CD8-positive, alpha-beta memory T cell (primary cell): ENCODE measurements at regions not wholly inside any gene's neighbourhood (a gene's known extent, or its start where the extent isn't known, plus 50 kb on each side); places are given as distances from the start of the nearest gene placed in this dataset.

Experiments
- CTCF ChIA-PET: fragments of 350-600 bp; sonication (Branson Sonifier 250); formaldehyde crosslinking; loops from one replicate; lab custom pipeline; 2021; ENCODE audit warnings: antibody characterized with exemption; lab: Charles Lee
- POLR2A ChIA-PET: fragments of 350-600 bp; sonication (Branson Sonifier 250); formaldehyde crosslinking; loops from one replicate; lab custom pipeline; 2021; ENCODE audit warnings: antibody characterized with exemption; lab: Charles Lee
- DNase-seq, 5 donors: peaks; one replicate each; pipeline versions ENCODE4 v3.0.0 to v3.0.0-alpha.2; 2020 to 2022; ENCODE audit warnings: mixed read lengths in 1 of 5
- H3K27ac ChIP-seq: one replicate; pipeline ENCODE4 v1.7.0; 2013; ENCODE audit warnings: low read depth, mild to moderate bottlenecking, low read length, moderate library complexity
- H3K27me3 ChIP-seq: 2 replicates; pipeline ENCODE4 v1.7.0; 2013; ENCODE audit warnings: low read length, mild to moderate bottlenecking; ENCODE audit not compliant: insufficient read depth, poor library complexity, severe bottlenecking
- H3K36me3 ChIP-seq: 2 replicates; pipeline ENCODE4 v1.7.0; 2013; ENCODE audit warnings: mild to moderate bottlenecking, low read length, moderate library complexity; ENCODE audit not compliant: insufficient read depth
- H3K4me1 ChIP-seq: 2 replicates; pipeline ENCODE4 v1.7.0; 2013; ENCODE audit warnings: mild to moderate bottlenecking, low read length, moderate library complexity; ENCODE audit not compliant: insufficient read depth
- H3K4me3 ChIP-seq: 2 replicates; pipeline ENCODE4 v1.7.0; 2013; ENCODE audit warnings: mild to moderate bottlenecking, low read length
- H3K9me3 ChIP-seq: 2 replicates; pipeline ENCODE4 v1.7.0; 2013; ENCODE audit warnings: mild to moderate bottlenecking, low read length
- H3K27ac Mint-ChIP-seq, 8 donors: one replicate each; pipeline ENCODE4 v1.8.0; 2020 to 2021; ENCODE audit warnings: mixed read lengths in 8 of 8, mild to moderate bottlenecking in 6 of 8, inconsistent platforms in 3 of 8, moderate library complexity in 3 of 8
- H3K27me3 Mint-ChIP-seq, 2 donors: one replicate each; pipeline ENCODE4 v1.8.0; 2020 to 2021; ENCODE audit warnings: mixed read lengths in 2 of 2, mild to moderate bottlenecking in 1 of 2, moderate library complexity in 1 of 2
- H3K36me3 Mint-ChIP-seq, 3 donors: one replicate each; pipeline ENCODE4 v1.8.0; 2020 to 2021; ENCODE audit warnings: mixed read lengths in 3 of 3, inconsistent platforms in 1 of 3, mild to moderate bottlenecking in 1 of 3
- H3K4me1 Mint-ChIP-seq, 3 donors: one replicate each; pipeline ENCODE4 v1.8.0; 2020 to 2021; ENCODE audit warnings: mixed read lengths in 3 of 3, inconsistent platforms in 1 of 3, mild to moderate bottlenecking in 1 of 3
- H3K4me3 Mint-ChIP-seq, 7 donors: one replicate each; pipeline ENCODE4 v1.8.0; 2020 to 2021; ENCODE audit warnings: mixed read lengths in 7 of 7, mild to moderate bottlenecking in 6 of 7, moderate library complexity in 4 of 7, inconsistent platforms in 2 of 7
- H3K9me3 Mint-ChIP-seq, 5 donors: one replicate each; pipeline ENCODE4 v1.8.0; 2020 to 2022; ENCODE audit warnings: mixed read lengths in 5 of 5, mild to moderate bottlenecking in 3 of 5, moderate library complexity in 2 of 5, inconsistent platforms in 1 of 5

GRCh38 chr5:2492476-2492875, 259.0 kb downstream of the IRX2 start:
- Mint-ChIP-seq H3K4me3 (no peak overlapping the region), H3K9me3 (peaks cover 0 to 3% (median 0%) of the 10 kb centered on the region in 5 donors), H3K4me1 (no peaks in the 10 kb centered on the region), H3K27ac (no peak overlapping the region), H3K36me3 (no peaks in the 10 kb centered on the region), H3K27me3 (no peaks in the 10 kb centered on the region)
- ChIA-PET POLR2A (no interaction called here), CTCF (no interaction called here)
- Histone ChIP-seq H3K27ac (no peak overlapping the region), H3K9me3 (no peaks in the 10 kb centered on the region), H3K36me3 (no peaks in the 10 kb centered on the region), H3K4me1 (no peaks in the 10 kb centered on the region), H3K4me3 (no peak overlapping the region), H3K27me3 (no peaks in the 10 kb centered on the region)
- DNase-seq = no peak

- Mint-ChIP-seq H3K9me3 (peaks cover 0 to 6% (median 0%) of the 10 kb centered on the region in 5 donors), H3K27ac (no peak overlapping the region), H3K4me1 (no peaks in the 10 kb centered on the region), H3K27me3 (no peaks in the 10 kb centered on the region), H3K4me3 (no peak overlapping the region), H3K36me3 (no peaks in the 10 kb centered on the region)
- H3K36me3 ChIP-seq = no peaks in the 10 kb centered on the region
- H3K9me3 ChIP-seq = no peaks in the 10 kb centered on the region
- ChIA-PET POLR2A (no interaction called here), CTCF (no interaction called here)
- no peak overlapping the region for H3K27ac ChIP-seq
- no peak overlapping the region for H3K4me3 ChIP-seq
- H3K27me3 ChIP-seq = no peaks in the 10 kb centered on the region
- no peak for DNase-seq
- H3K4me1 ChIP-seq = no peaks in the 10 kb centered on the region
Measured at GRCh38 chr5:2491846-2492245, 259.6 kb downstream of the IRX2 start.

- CTCF ChIA-PET = no interaction called here
- H3K4me3 ChIP-seq = no peak overlapping the region
- Mint-ChIP-seq H3K36me3 (no peaks in the 10 kb centered on the region), H3K4me1 (no peaks in the 10 kb centered on the region), H3K27ac (no peak overlapping the region), H3K27me3 (no peaks in the 10 kb centered on the region), H3K9me3 (peaks cover 0 to 8% (median 5%) of the 10 kb centered on the region in 5 donors), H3K4me3 (no peak overlapping the region)
- no peaks in the 10 kb centered on the region for H3K27me3 ChIP-seq
- no peaks in the 10 kb centered on the region for H3K36me3 ChIP-seq
- no peaks in the 10 kb centered on the region for H3K4me1 ChIP-seq
- DNase-seq = no peak
- POLR2A ChIA-PET = no interaction called here
- H3K9me3 ChIP-seq = no peaks in the 10 kb centered on the region
- H3K27ac ChIP-seq = no peak overlapping the region
Measured at GRCh38 chr5:2489306-2489705, 262.2 kb downstream of the IRX2 start.

- POLR2A ChIA-PET = no interaction called here
- Histone ChIP-seq H3K9me3 (no peaks in the 10 kb centered on the region), H3K4me1 (no peaks in the 10 kb centered on the region), H3K36me3 (no peaks in the 10 kb centered on the region), H3K4me3 (no peak overlapping the region), H3K27me3 (no peaks in the 10 kb centered on the region), H3K27ac (no peak overlapping the region)
- CTCF ChIA-PET = no interaction called here
- Mint-ChIP-seq H3K4me1 (no peaks in the 10 kb centered on the region), H3K9me3 (peaks cover 0 to 8% (median 5%) of the 10 kb centered on the region in 5 donors), H3K4me3 (no peak overlapping the region), H3K27me3 (no peaks in the 10 kb centered on the region), H3K27ac (no peak overlapping the region), H3K36me3 (no peaks in the 10 kb centered on the region)
- no peak for DNase-seq
Measured at GRCh38 chr5:2488593-2488992, 262.9 kb downstream of the IRX2 start.

DNA sequence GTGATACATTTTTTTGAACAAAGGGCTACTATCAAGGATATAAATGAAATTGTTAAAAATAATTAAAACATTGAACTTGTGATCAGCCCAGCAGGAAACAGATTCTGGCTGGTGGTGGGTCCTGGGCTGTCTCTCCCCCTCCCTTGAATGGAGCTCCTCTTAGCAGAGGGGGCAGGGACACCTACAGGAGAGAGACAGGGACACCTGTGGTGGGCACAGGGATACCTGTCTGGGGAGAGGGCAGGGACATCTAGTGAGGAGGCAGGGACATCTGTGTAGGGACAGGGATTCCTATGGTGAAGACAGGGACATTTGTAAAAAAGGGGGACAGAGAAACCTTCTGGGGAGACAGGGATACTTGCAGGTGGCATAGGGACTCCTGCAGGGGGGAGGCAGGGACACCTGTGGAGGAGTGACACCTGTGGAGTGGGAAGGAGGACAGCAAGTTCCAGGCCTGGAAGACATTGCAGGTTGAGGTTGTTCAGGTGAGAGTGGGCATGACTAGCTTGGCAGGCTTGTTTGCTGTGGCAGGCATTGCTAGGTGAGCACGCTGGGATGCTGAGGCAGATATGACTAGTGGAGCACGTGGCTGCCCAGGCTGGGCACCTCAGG, 264.2 kb downstream of the IRX2 start:
- Mint-ChIP-seq H3K27ac (no peak overlapping the region), H3K27me3 (no peaks in the 10 kb centered on the region), H3K4me1 (no peaks in the 10 kb centered on the region), H3K9me3 (peaks cover 2 to 15% (median 6%) of the 10 kb centered on the region in 5 donors), H3K4me3 (no peak overlapping the region), H3K36me3 (no peaks in the 10 kb centered on the region)
- H3K9me3 ChIP-seq = no peaks in the 10 kb centered on the region
- no peak overlapping the region for H3K27ac ChIP-seq
- POLR2A ChIA-PET = no interaction called here
- no peaks in the 10 kb centered on the region for H3K27me3 ChIP-seq
- DNase-seq = no peak
- H3K36me3 ChIP-seq = no peaks in the 10 kb centered on the region
- CTCF ChIA-PET = no interaction called here
- H3K4me3 ChIP-seq = no peak overlapping the region
- no peaks in the 10 kb centered on the region for H3K4me1 ChIP-seq

DNA sequence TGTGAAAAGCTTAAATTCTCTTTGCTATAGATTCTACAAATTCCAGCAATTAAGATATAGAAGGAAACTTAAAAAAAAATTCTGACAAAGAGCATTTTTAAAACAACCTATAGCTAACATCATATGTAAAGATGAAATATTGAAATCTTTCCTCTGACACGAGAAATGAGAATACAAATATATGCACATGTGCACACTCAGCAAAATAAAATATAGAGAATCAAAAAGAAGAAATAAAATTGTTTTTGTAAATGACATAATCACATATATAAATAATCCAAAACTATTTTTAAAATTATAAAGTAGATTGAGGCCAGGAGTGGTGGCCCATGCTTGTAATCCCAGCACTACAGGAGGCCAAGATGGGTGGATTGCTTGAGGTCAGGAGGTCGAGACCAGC, 265.1 kb downstream of the IRX2 start:
- POLR2A ChIA-PET = no interaction called here
- DNase-seq = no peak
- Mint-ChIP-seq H3K4me3 (no peak overlapping the region), H3K4me1 (no peaks in the 10 kb centered on the region), H3K27me3 (no peaks in the 10 kb centered on the region), H3K36me3 (no peaks in the 10 kb centered on the region), H3K9me3 (peaks cover 2 to 20% (median 9%) of the 10 kb centered on the region in 5 donors), H3K27ac (no peak overlapping the region)
- Histone ChIP-seq H3K4me3 (no peak overlapping the region), H3K36me3 (no peaks in the 10 kb centered on the region), H3K27ac (no peak overlapping the region), H3K9me3 (no peaks in the 10 kb centered on the region), H3K27me3 (no peaks in the 10 kb centered on the region), H3K4me1 (no peaks in the 10 kb centered on the region)
- CTCF ChIA-PET = no interaction called here

DNA sequence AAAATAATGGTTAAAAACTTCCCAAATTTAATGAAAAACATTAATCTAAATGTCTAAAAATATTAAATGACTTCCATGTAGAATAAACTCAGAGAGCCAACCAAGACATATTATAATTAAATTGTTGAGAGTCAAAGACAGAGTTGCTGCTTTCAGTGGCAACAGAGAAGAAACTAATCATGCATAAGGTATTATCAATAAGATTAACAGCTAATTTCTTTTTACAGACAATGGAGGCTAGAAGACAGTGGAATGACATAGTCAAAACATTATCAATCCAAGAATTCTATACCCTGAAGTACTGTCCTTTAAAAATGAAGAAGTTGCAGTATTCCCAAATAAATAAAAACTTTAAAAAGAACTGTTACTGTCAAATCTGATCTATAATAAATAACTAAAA, 268.7 kb downstream of the IRX2 start:
- no peak overlapping the region for H3K4me3 ChIP-seq
- Mint-ChIP-seq H3K27me3 (no peaks in the 10 kb centered on the region), H3K27ac (no peak overlapping the region), H3K9me3 (peaks cover 9 to 30% (median 10%) of the 10 kb centered on the region in 5 donors), H3K4me1 (no peaks in the 10 kb centered on the region), H3K36me3 (no peaks in the 10 kb centered on the region), H3K4me3 (no peak overlapping the region)
- no peak for DNase-seq
- no peaks in the 10 kb centered on the region for H3K9me3 ChIP-seq
- no peaks in the 10 kb centered on the region for H3K27me3 ChIP-seq
- H3K4me1 ChIP-seq = no peaks in the 10 kb centered on the region
- POLR2A ChIA-PET = no interaction called here
- no peaks in the 10 kb centered on the region for H3K36me3 ChIP-seq
- no peak overlapping the region for H3K27ac ChIP-seq
- CTCF ChIA-PET = no interaction called here

- H3K36me3 Mint-ChIP-seq = no peaks in the 10 kb centered on the region
- ChIA-PET CTCF (no interaction called here), POLR2A (no interaction called here)
- no peaks in the 10 kb centered on the region for H3K4me1 Mint-ChIP-seq
- H3K27me3 Mint-ChIP-seq = peaks cover 0 to 3% of the 10 kb centered on the region in 2 donors
- Histone ChIP-seq H3K36me3 (no peaks in the 10 kb centered on the region), H3K27ac (no peak overlapping the region), H3K9me3 (no peaks in the 10 kb centered on the region), H3K4me3 (no peak overlapping the region), H3K27me3 (no peaks in the 10 kb centered on the region), H3K4me1 (no peaks in the 10 kb centered on the region)
- no peak overlapping the region for H3K4me3 Mint-ChIP-seq
- H3K27ac Mint-ChIP-seq = no peak overlapping the region
- DNase-seq = no peak
- peaks cover 9 to 26% (median 11%) of the 10 kb centered on the region in 5 donors for H3K9me3 Mint-ChIP-seq
Measured at GRCh38 chr5:2480871-2481270, 270.6 kb downstream of the IRX2 start.
